Heart left ventricle (tissue), 16 donors: ENCODE measurements at regions not wholly inside any gene's neighbourhood (a gene's known extent, or its start where the extent isn't known, plus 50 kb on each side); places are given as distances from the start of the nearest gene placed in this dataset.

Experiments
- ATAC-seq, 4 donors: fragments of 200-7000 bp; cut with Tn5 transposase; one replicate each; pipeline ENCODE4 v1.9.1; 2020 to 2022; ENCODE audit warnings: moderate library complexity in 4 of 4, mild to moderate bottlenecking in 3 of 4, moderate number of reproducible peaks in 1 of 4
- DNase-seq, 5 donors: peaks; one replicate each; pipeline ENCODE4 v3.0.0-alpha.2; 2020
- H3K27ac ChIP-seq, 12 donors: fragments of 200-600 bp; sonication (generic) in 4 of 12; one replicate each; pipeline versions ENCODE4 v1.5.0 to v1.8.0; 2016 to 2022; ENCODE audit warnings: mild to moderate bottlenecking in 2 of 12
- H3K27me3 ChIP-seq, 9 donors: fragments of 200-600 bp; sonication (generic) in 2 of 9; one replicate each; pipeline versions ENCODE4 v1.5.1 to v1.8.0; 2016 to 2022; ENCODE audit warnings: mild to moderate bottlenecking in 3 of 9
- H3K36me3 ChIP-seq, 9 donors: fragments of 200-600 bp; sonication (generic) in 2 of 9; one replicate each; pipeline versions ENCODE4 v1.5.0 to v1.8.0; 2018 to 2022; ENCODE audit warnings: mild to moderate bottlenecking in 2 of 9
- H3K4me1 ChIP-seq, 12 donors: fragments of 200-600 bp; sonication (generic) in 4 of 12; one replicate each; pipeline versions ENCODE4 v1.5.0 to v1.8.0; 2016 to 2022; ENCODE audit warnings: mild to moderate bottlenecking in 3 of 12
- H3K4me3 ChIP-seq, 12 donors: fragments of 200-600 bp; sonication (generic) in 4 of 12; one replicate each; pipeline versions ENCODE4 v1.5.0 to v1.8.0; 2017 to 2022; ENCODE audit warnings: mild to moderate bottlenecking in 9 of 12, moderate library complexity in 4 of 12
- H3K9me3 ChIP-seq, 12 donors: fragments of 200-600 bp; sonication (generic) in 4 of 12; one replicate each; pipeline versions ENCODE4 v1.5.0 to v1.8.0; 2016 to 2022; ENCODE audit warnings: mild to moderate bottlenecking in 1 of 12
- POLR2A ChIP-seq, 2 donors: fragments of 450-650 bp; IDR thresholded peaks; one replicate each; pipeline ENCODE4 v1.6.1; 2017; ENCODE audit warnings: antibody characterized with exemption in 2 of 2, mild to moderate bottlenecking in 2 of 2, moderate library complexity in 2 of 2
- WGBS, 4 donors: extraction: QIAGEN DNeasy Blood & Tissue Kit in 2 of 4; methylation state at CpG; one replicate each; pipeline versions ENCODE4 v1.1.5 to v1.1.7; 2013 to 2018; 5-methylcytosine and 5-hydroxymethylcytosine counted together
- intact Hi-C, 10 donors: fragments of 100-400 bp; cut with DNase I; formaldehyde crosslinking; loops; one replicate each; pipeline versions ENCODE4 v1.11.1 to v1.14.2; 2022
- TF ChIP-seq, protein P1 (sequence below), 12 donors: fragments of 200-600 bp; sonication (generic) in 4 of 12; IDR thresholded peaks; one replicate each; pipeline versions ENCODE4 v1.5.0 to v1.8.0; 2018 to 2022; ENCODE audit warnings: antibody characterized with exemption in 12 of 12, mild to moderate bottlenecking in 5 of 12
- donor health status: ischemic (EF 13 %, LVEDD 7.1; RV severe dilation, severe dysfunction).
- donor health status: healthy with polysubstance abuse.
- donor health status: DM: no; HTN: yes; CAD: no.
- donor health status: DM: no; HTN: no; CAD: no.
- donor health status: ischemic (EF 25% LVEDD 6.9; RV normal size, moderate dysfunction).
- donor health status: ischemic (EF 25% LVEDD 5.7; RV mildly dilated, moderate dysfunction).
- donor health status: healthy.
- donor health status: DM: yes; HTN: yes; CAD: no.
- donor health status: ischemic (EF 35%, LVEDD 5.7; RV mildly dilated, moderate dysfunction).
- donor health status: nonischemic (EF 11% LVEDD 7.7; RV severe dilation, severe dysfunction).
- donor health status: DM: yes; HTN: yes; CAD: no.
- donor health status: PGD.
- donor health status: ischemic (EF 29% LVEDD 5.4; RV normal size, mild dysfunction).
- donor health status: nonischemic (EF 23%, LVEDD 6.1; RV moderate dilation, normal function).

GRCh38 chrY:21192694-21193093 is 318.4 kb upstream of the RBMY1B start:
- H3K9me3 ChIP-seq: no peaks in the 10 kb centered on the region
- no peaks in the 10 kb centered on the region for H3K36me3 ChIP-seq
- intact Hi-C loops: no loop called here
- H3K4me3 ChIP-seq: no peak overlapping the region
- H3K27me3 ChIP-seq: no peaks in the 10 kb centered on the region
- H3K4me1 ChIP-seq: no peaks in the 10 kb centered on the region
- TF ChIP-seq, protein P1, sequence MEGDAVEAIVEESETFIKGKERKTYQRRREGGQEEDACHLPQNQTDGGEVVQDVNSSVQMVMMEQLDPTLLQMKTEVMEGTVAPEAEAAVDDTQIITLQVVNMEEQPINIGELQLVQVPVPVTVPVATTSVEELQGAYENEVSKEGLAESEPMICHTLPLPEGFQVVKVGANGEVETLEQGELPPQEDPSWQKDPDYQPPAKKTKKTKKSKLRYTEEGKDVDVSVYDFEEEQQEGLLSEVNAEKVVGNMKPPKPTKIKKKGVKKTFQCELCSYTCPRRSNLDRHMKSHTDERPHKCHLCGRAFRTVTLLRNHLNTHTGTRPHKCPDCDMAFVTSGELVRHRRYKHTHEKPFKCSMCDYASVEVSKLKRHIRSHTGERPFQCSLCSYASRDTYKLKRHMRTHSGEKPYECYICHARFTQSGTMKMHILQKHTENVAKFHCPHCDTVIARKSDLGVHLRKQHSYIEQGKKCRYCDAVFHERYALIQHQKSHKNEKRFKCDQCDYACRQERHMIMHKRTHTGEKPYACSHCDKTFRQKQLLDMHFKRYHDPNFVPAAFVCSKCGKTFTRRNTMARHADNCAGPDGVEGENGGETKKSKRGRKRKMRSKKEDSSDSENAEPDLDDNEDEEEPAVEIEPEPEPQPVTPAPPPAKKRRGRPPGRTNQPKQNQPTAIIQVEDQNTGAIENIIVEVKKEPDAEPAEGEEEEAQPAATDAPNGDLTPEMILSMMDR (IDR thresholded peaks at IDR 0.05): no peak
- no peak for TF ChIP-seq POLR2A (IDR thresholded peaks at IDR 0.05)
- 63 to 73% methylated on average over 3 of the region's 3 CpGs; no CpG with 5 or more reads in 2 of the 4 donors for WGBS, 4 donors
- ATAC-seq (no peak), DNase-seq (no peak)
- no peak overlapping the region for H3K27ac ChIP-seq

DNA sequence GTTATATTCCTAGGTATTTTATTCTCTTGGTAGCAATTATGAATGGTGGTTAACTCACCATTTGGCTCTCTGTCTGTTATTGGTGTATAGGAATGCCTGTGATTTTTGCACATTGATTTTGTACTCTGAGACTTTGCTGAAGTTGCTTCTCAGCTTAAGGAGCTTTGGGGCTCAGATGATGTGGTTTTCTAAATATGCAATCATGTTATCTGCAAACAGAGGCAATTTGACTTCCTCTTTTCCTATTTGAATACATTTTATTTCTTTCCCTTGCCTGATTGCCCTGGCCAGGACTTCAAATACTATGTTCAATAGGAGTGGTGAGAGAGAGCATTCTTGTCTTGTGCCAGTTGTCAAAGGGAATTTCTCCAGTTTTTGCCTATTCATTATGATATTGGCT is 310.9 kb upstream of the RBMY1B start:
- ATAC-seq (no peak), DNase-seq (no peak)
- H3K27ac ChIP-seq: no peak overlapping the region
- TF ChIP-seq, protein P1 (IDR thresholded peaks at IDR 0.05): no peak
- no peak for TF ChIP-seq POLR2A (IDR thresholded peaks at IDR 0.05)
- no peaks in the 10 kb centered on the region for H3K4me1 ChIP-seq
- intact Hi-C loops: no loop called here
- H3K36me3 ChIP-seq: no peaks in the 10 kb centered on the region
- no peak overlapping the region for H3K4me3 ChIP-seq
- H3K27me3 ChIP-seq: no peaks in the 10 kb centered on the region
- H3K9me3 ChIP-seq: no peaks in the 10 kb centered on the region

GRCh38 chrY:21227849-21228248 is 283.3 kb upstream of the RBMY1B start:
- no peak overlapping the region for H3K4me3 ChIP-seq
- DNase-seq: no peak
- TF ChIP-seq, protein P1 (IDR thresholded peaks at IDR 0.05): no peak
- TF ChIP-seq POLR2A (IDR thresholded peaks at IDR 0.05): no peak
- no peak for ATAC-seq
- H3K27me3 ChIP-seq: no peaks in the 10 kb centered on the region
- no peak overlapping the region for H3K27ac ChIP-seq
- intact Hi-C loops: no loop called here
- H3K9me3 ChIP-seq: peaks cover 0 to 2% (median 0%) of the 10 kb centered on the region in 12 donors
- H3K36me3 ChIP-seq: no peaks in the 10 kb centered on the region
- 48 to 79% methylated on average over 3 of the region's 3 CpGs; no CpG with 5 or more reads in 2 of the 4 donors for WGBS, 4 donors
- no peaks in the 10 kb centered on the region for H3K4me1 ChIP-seq

- intact Hi-C loops: no loop called here
- peak in 1 of 4 donors; percentile 50 for ATAC-seq
- H3K4me3 ChIP-seq: no peak overlapping the region
- peak overlapping the region in 1 of 12 donors; percentile 13 for H3K27ac ChIP-seq
- no peaks in the 10 kb centered on the region for H3K27me3 ChIP-seq
- TF ChIP-seq POLR2A (IDR thresholded peaks at IDR 0.05): no peak
- TF ChIP-seq, protein P1 (IDR thresholded peaks at IDR 0.05): no peak
- no peaks in the 10 kb centered on the region for H3K4me1 ChIP-seq
- no peaks in the 10 kb centered on the region for H3K36me3 ChIP-seq
- no peak for DNase-seq
- H3K9me3 ChIP-seq: no peaks in the 10 kb centered on the region
- 26 to 27% methylated on average over 4 of the region's 4 CpGs; no CpG with 5 or more reads in 2 of the 4 donors for WGBS, 4 donors
These were observed 270.9 kb upstream of the RBMY1B start for GRCh38 chrY:21240221-21240620.
